Upper lobe of left lung (tissue), 4 donors: ENCODE measurements at regions not wholly inside any gene's neighbourhood (a gene's known extent, or its start where the extent isn't known, plus 50 kb on each side); places are given as distances from the start of the nearest gene placed in this dataset.

ENCODE experiments used
- CTCF ChIP-seq, 6 experiments: fragments of 450-650 bp in 4 of 6; fragments of 200-600 bp in 2 of 6; sonication (generic) in 2 of 6; IDR thresholded peaks; one replicate each; pipeline ENCODE4 v1.5.1; 2016 to 2019; ENCODE audit warnings: antibody characterized with exemption in 6 of 6
- EP300 ChIP-seq, 4 donors: sonication (generic); formaldehyde crosslinking; IDR thresholded peaks; one replicate each; pipeline ENCODE4 v1.5.1; 2017; ENCODE audit warnings: antibody characterized with exemption in 4 of 4, control low read depth in 2 of 4
- POLR2A ChIP-seq, 4 donors: fragments of 450-650 bp; IDR thresholded peaks; one replicate each; pipeline ENCODE4 v1.5.1; 2016 to 2017; ENCODE audit warnings: antibody characterized with exemption in 4 of 4, mild to moderate bottlenecking in 2 of 4
- POLR2AphosphoS5 ChIP-seq, 2 donors: sonication (generic); formaldehyde crosslinking; IDR thresholded peaks; one replicate each; pipeline ENCODE4 v1.5.1; 2017; ENCODE audit warnings: antibody characterized with exemption in 2 of 2

- no peak for TF ChIP-seq CTCF (IDR thresholded peaks at IDR 0.05)
- no peak for TF ChIP-seq EP300 (IDR thresholded peaks at IDR 0.05)
- TF ChIP-seq POLR2A (IDR thresholded peaks at IDR 0.05), result no peak
- TF ChIP-seq POLR2AphosphoS5 (IDR thresholded peaks at IDR 0.05), result no peak
Measured at GRCh38 chr12:107241411-107241810, 148.1 kb upstream of the CRY1 start.
